ENCODE measurements at regions not wholly inside any gene's neighbourhood (a gene's known extent, or its start where the extent isn't known, plus 50 kb on each side); places are given as distances from the start of the nearest gene placed in this dataset.

DNA sequence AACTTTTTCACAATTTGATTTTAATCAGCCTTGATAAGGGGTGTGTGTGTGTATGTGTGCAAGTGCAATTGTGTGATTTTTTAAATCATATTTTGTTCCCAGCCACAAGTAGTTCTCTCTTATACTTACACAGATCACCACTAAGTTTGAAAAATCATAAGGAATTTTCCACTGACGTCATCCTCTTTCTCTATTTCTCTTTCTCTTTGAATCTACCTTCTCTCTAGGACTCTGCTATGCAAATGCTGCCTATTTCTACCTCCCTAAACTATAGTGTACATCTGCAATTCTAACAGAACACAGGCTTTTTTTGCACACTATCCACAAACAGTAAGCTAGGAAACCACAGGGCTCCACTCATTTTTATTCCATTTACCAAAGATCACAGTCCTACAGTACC is 254.6 kb upstream of the CYLC2 start:
- TF ChIP-seq POLR2AphosphoS5 (IDR thresholded peaks at IDR 0.05; ENCODE audit: borderline replicate concordance, low read depth, low read length): no peak
- no peak for TF ChIP-seq EZH2 (IDR thresholded peaks at IDR 0.05)
- no peak for TF ChIP-seq FOXP2 (optimal IDR thresholded peaks at IDR 0.05; ENCODE audit: control extremely low read depth, extremely low read length, insufficient read depth)

All from SK-N-MC (cell line).